ENCODE measurements at regions not wholly inside any gene's neighbourhood (a gene's known extent, or its start where the extent isn't known, plus 50 kb on each side); places are given as distances from the start of the nearest gene placed in this dataset.

GRCh38 chr16:9040800-9041412 lies 50.5 kb upstream of the HAPSTR1 start:
- Histone ChIP-seq H3K36me3 (ENCODE audit: control insufficient read depth, low read length) (no peaks in the 10 kb centered on the region), H3K27me3 (ENCODE audit: control insufficient read depth, low read length) (no peaks in the 10 kb centered on the region), H3K27ac (ENCODE audit: low read depth, low read length) (no peak overlapping the region), H3K4me3 (ENCODE audit: low read length) (no peak overlapping the region), H3K79me2 (ENCODE audit: control insufficient read depth, low read length) (no peaks in the 10 kb centered on the region), H3F3A (ENCODE audit: control insufficient read depth, insufficient read depth) (no peaks in the 10 kb centered on the region), H4K20me1 (ENCODE audit: control insufficient read depth, insufficient read depth, low read depth, low read length) (no peaks in the 10 kb centered on the region), H3K9me2 (replicated peaks; ENCODE audit: control insufficient read depth, low read length) (no peaks in the 10 kb centered on the region), H3K9me3 (ENCODE audit: control insufficient read depth, insufficient read depth, low read length) (no peaks in the 10 kb centered on the region), H3K4me2 (ENCODE audit: low read length) (no peak overlapping the region), H3K4me1 (ENCODE audit: control insufficient read depth, low read length) (no peaks in the 10 kb centered on the region)
- TF ChIP-seq CTCF (IDR thresholded peaks at IDR 0.05; ENCODE audit: low read depth, low read length, poor library complexity, severe bottlenecking) = no peak
- TF ChIP-seq EZH2phosphoT487 (IDR thresholded peaks at IDR 0.05; ENCODE audit: borderline replicate concordance, low read length) = no peak
